HepG2 (cell line): ENCODE measurements at regions not wholly inside any gene's neighbourhood (a gene's known extent, or its start where the extent isn't known, plus 50 kb on each side); places are given as distances from the start of the nearest gene placed in this dataset.

Experiments used
- ATAC-seq: fragments of 200-7000 bp; cut with Tn5 transposase; 3 replicates; pipeline ENCODE4 v1.9.1; 2020; ENCODE audit warnings: mild to moderate bottlenecking, moderate library complexity
- BruUV-seq: library from RNA; stranded (reverse); fragments of 400-500 nt; replicated peaks from 2 replicates; lab custom pipeline; 2021; lab: Mats Ljungman, UMichigan
- CTCF ChIA-PET: fragments of 300-600 bp; formaldehyde crosslinking; extraction: SDS; loops from one replicate; lab custom pipeline; 2021; ENCODE audit warnings: low total read pairs, inconsistent platforms, low intra/inter-chr PET ratio; lab: Yijun Ruan, JAX
- POLR2A ChIA-PET: fragments of 350-600 bp; sonication (Branson Sonifier 250); formaldehyde crosslinking; loops from one replicate; lab custom pipeline; 2020; ENCODE audit warnings: antibody characterized with exemption, inconsistent platforms; lab: Yijun Ruan, JAX
- DNase-seq: peaks from one replicate; pipeline ENCODE4 v3.0.0-alpha.2; 2015; ENCODE audit warnings: low spot score
- FAIRE-seq: peaks from 3 replicates; lab custom pipeline; 2011; peaks lifted over from hg19 to GRCh38; lab: Jason Lieb, UNC
- H2AFZ ChIP-seq: one replicate; pipeline ENCODE4 v1.6.1; 2011; ENCODE audit warnings: low read length, inconsistent platforms
- H3K27ac ChIP-seq: fragments of 300-600 bp; 3 replicates; pipeline ENCODE4 v1.8.0; 2011; ENCODE audit warnings: mixed run types, mild to moderate bottlenecking, mixed read lengths, low read length, inconsistent platforms; ENCODE audit not compliant: insufficient read depth; ENCODE audit errors: extremely low read length
- H3K27me3 ChIP-seq, 2 experiments: fragments of 200-600 bp in 1 of 2; 2 replicates in 1 of 2; 3 replicates in 1 of 2; pipeline versions ENCODE4 v1.6.0 to v1.8.0; 2011; ENCODE audit warnings: low read length in 2 of 2, mild to moderate bottlenecking in 2 of 2, moderate library complexity in 2 of 2, inconsistent platforms in 1 of 2; ENCODE audit not compliant: insufficient read depth in 2 of 2, control insufficient read depth in 1 of 2
- H3K36me3 ChIP-seq, 2 experiments: fragments of 200-600 bp in 1 of 2; replicated peaks in 1 of 2; 2 replicates in 1 of 2; 3 replicates in 1 of 2; pipeline versions ENCODE4 v1.5.1 to v1.8.0; 2011; ENCODE audit warnings: low read length in 2 of 2, inconsistent platforms in 1 of 2; ENCODE audit not compliant: insufficient read depth in 2 of 2, control insufficient read depth in 1 of 2
- H3K4me1 ChIP-seq: 2 replicates; pipeline ENCODE4 v1.5.1; 2012; ENCODE audit warnings: low read length, inconsistent platforms; ENCODE audit not compliant: insufficient read depth
- H3K4me2 ChIP-seq: 2 replicates; pipeline ENCODE4 v1.6.0; 2011; ENCODE audit warnings: low read depth, low read length, inconsistent platforms
- H3K4me3 ChIP-seq, 3 experiments: fragments of 200-600 bp in 1 of 3; sonication (generic), shearing (Covaris generic) in 1 of 3; replicated peaks in 1 of 3; 2 replicates each; pipeline ENCODE4 v1.5.1; 2011 to 2016; ENCODE audit warnings: low read length in 3 of 3, inconsistent platforms in 2 of 3, low read depth in 2 of 3, mild to moderate bottlenecking in 2 of 3, control low read depth in 1 of 3, mixed read lengths in 1 of 3; ENCODE audit not compliant: insufficient read depth in 1 of 3
- H3K79me2 ChIP-seq: one replicate; pipeline ENCODE4 v1.6.1; 2011; ENCODE audit warnings: low read length, inconsistent platforms; ENCODE audit not compliant: insufficient read depth
- H3K9ac ChIP-seq: 2 replicates; pipeline ENCODE4 v1.6.0; 2011; ENCODE audit warnings: mild to moderate bottlenecking, low read depth, low read length, inconsistent platforms; ENCODE audit not compliant: insufficient read depth
- H3K9me3 ChIP-seq: 2 replicates; pipeline ENCODE4 v1.5.1; 2012; ENCODE audit warnings: mild to moderate bottlenecking, low read length
- H4K20me1 ChIP-seq: 2 replicates; pipeline ENCODE4 v1.6.0; 2011; ENCODE audit warnings: inconsistent platforms, mild to moderate bottlenecking, low read length, moderate library complexity; ENCODE audit not compliant: insufficient read depth
- DNMT1 ChIP-seq: sonication (generic); formaldehyde crosslinking; IDR thresholded peaks from 2 replicates; pipeline ENCODE4 v1.5.1; 2020; ENCODE audit warnings: mild to moderate bottlenecking, missing genetic modification reagents
- HMG20B ChIP-seq: conservative IDR thresholded peaks from 2 replicates; pipeline ENCODE4 v1.6.1; 2016; ENCODE audit warnings: missing genetic modification reagents, missing compliant biosample characterization
- POGK ChIP-seq: sonication (generic); formaldehyde crosslinking; conservative IDR thresholded peaks from 2 replicates; pipeline ENCODE4 v1.8.0; 2022; ENCODE audit warnings: mild to moderate bottlenecking, moderate library complexity, missing genetic modification reagents
- SRSF4 ChIP-seq: fragments of 200-400 bp; formaldehyde crosslinking; IDR thresholded peaks from one replicate; pipeline ENCODE4 v1.6.1; 2018; ENCODE audit warnings: mild to moderate bottlenecking, low read depth, low read length, moderate library complexity; ENCODE audit not compliant: poor library complexity, severe bottlenecking
- YEATS2 ChIP-seq: sonication (generic); formaldehyde crosslinking; IDR thresholded peaks from 2 replicates; pipeline ENCODE4 v1.4.0; 2020; ENCODE audit warnings: missing genetic modification reagents, borderline replicate concordance
- ZBTB33 ChIP-seq: sonication (generic); formaldehyde crosslinking; IDR thresholded peaks from 2 replicates; pipeline ENCODE4 v1.4.0; 2020; ENCODE audit warnings: missing genetic modification reagents
- ZNF138 ChIP-seq: sonication (generic); formaldehyde crosslinking; IDR thresholded peaks from 2 replicates; pipeline ENCODE4 v1.5.0; 2020; ENCODE audit warnings: mild to moderate bottlenecking, low read depth, missing genetic modification reagents
- ZNF292 ChIP-seq: sonication (generic); formaldehyde crosslinking; IDR thresholded peaks from 2 replicates; pipeline ENCODE4 v1.8.1; 2022; ENCODE audit warnings: mild to moderate bottlenecking, low read depth, missing genetic modification reagents, borderline replicate concordance
- ZNF30 ChIP-seq: sonication (generic); formaldehyde crosslinking; IDR thresholded peaks from 2 replicates; pipeline ENCODE4 v1.5.0; 2020; ENCODE audit warnings: mild to moderate bottlenecking, missing genetic modification reagents
- ZNF354B ChIP-seq: sonication (generic); formaldehyde crosslinking; IDR thresholded peaks from 2 replicates; pipeline ENCODE4 v1.8.0; 2022; ENCODE audit warnings: mild to moderate bottlenecking, missing genetic modification reagents
- ZNF510 ChIP-seq: sonication (generic); formaldehyde crosslinking; IDR thresholded peaks from 2 replicates; pipeline ENCODE4 v1.4.0; 2020; ENCODE audit warnings: low read depth, mild to moderate bottlenecking, missing genetic modification reagents
- ZNF672 ChIP-seq: sonication (generic); formaldehyde crosslinking; IDR thresholded peaks from 2 replicates; pipeline ENCODE4 v1.8.1; 2022; ENCODE audit warnings: missing genetic modification reagents
- ZNF800 ChIP-seq: sonication (generic); formaldehyde crosslinking; IDR thresholded peaks from 2 replicates; pipeline ENCODE4 v1.4.0; 2020; ENCODE audit warnings: missing genetic modification reagents
- ZSCAN5A ChIP-seq: sonication (generic); formaldehyde crosslinking; IDR thresholded peaks from 2 replicates; pipeline ENCODE4 v1.8.0; 2022; ENCODE audit warnings: mild to moderate bottlenecking, missing genetic modification reagents, borderline replicate concordance
- WGBS: methylation state at CpG from one replicate; pipeline ENCODE4 v1.1.6; 2017; ENCODE audit warnings: low lambda C conversion rate; 5-methylcytosine and 5-hydroxymethylcytosine counted together
- in situ Hi-C: cut with HindIII; loops from 2 replicates; pipeline ENCODE4 v1.10.0; 2017; ENCODE audit warnings: low pct_unique_long_range_greater_than_20kb; ENCODE audit not compliant: extremely low pct_ligation_motif_present
- intact Hi-C: fragments of 100-400 bp; cut with micrococcal nuclease; formaldehyde crosslinking; loops from one replicate; pipeline ENCODE4 v1.10.0; 2022; ENCODE audit not compliant: unreplicated experiment
- TF ChIP-seq, protein P1 (sequence below): IDR thresholded peaks from 2 replicates; pipeline ENCODE4 v1.6.1; 2018; ENCODE audit warnings: missing genetic modification reagents

- intact Hi-C loops (loop anchor here (2.0 kb wide), 1 partner anchor 77 kb away; no protein-coding TSS in a partner anchor), in situ Hi-C loops (no loop called here)
- ChIA-PET POLR2A (no interaction called here), CTCF (no interaction called here)
- Histone ChIP-seq H2AFZ (no peak overlapping the region), H3K36me3 (peaks cover 0 to 1% of the 10 kb centered on the region in 2 experiments; a peak in 1 of 5 replicates), H3K27ac (no peak overlapping the region), H3K27me3 (no peaks in the 10 kb centered on the region), H3K9me3 (no peaks in the 10 kb centered on the region), H3K9ac (no peak overlapping the region), H4K20me1 (peaks cover 98% of the 10 kb centered on the region), H3K79me2 (peaks cover 100% of the 10 kb centered on the region), H3K4me3 (no peak overlapping the region), H3K4me1 (peaks cover 25% of the 10 kb centered on the region), H3K4me2 (no peak overlapping the region)
- 95% methylated on average over 4 of the region's 4 CpGs for WGBS
- BruUV-seq = no TSS peak
- FAIRE-seq = no peak
- no peak for DNase-seq
- no peak for ATAC-seq
- no peak for TF ChIP-seq ZSCAN5A (CRISPR knock-in tag)
- no peak for TF ChIP-seq ZNF510 (CRISPR knock-in tag)
- TF ChIP-seq SRSF4 = no peak
- TF ChIP-seq ZBTB33 (CRISPR knock-in tag) = no peak
- TF ChIP-seq ZNF292 (CRISPR knock-in tag) = no peak
- TF ChIP-seq ZNF30 (CRISPR knock-in tag) = no peak
- TF ChIP-seq POGK (CRISPR knock-in tag) = no peak
- no peak for TF ChIP-seq ZNF672 (CRISPR knock-in tag)
- TF ChIP-seq ZNF800 (CRISPR knock-in tag) = no peak
- TF ChIP-seq HMG20B (CRISPR knock-in tag) = no peak
- no peak for TF ChIP-seq ZNF138 (CRISPR knock-in tag)
- TF ChIP-seq, protein P1, sequence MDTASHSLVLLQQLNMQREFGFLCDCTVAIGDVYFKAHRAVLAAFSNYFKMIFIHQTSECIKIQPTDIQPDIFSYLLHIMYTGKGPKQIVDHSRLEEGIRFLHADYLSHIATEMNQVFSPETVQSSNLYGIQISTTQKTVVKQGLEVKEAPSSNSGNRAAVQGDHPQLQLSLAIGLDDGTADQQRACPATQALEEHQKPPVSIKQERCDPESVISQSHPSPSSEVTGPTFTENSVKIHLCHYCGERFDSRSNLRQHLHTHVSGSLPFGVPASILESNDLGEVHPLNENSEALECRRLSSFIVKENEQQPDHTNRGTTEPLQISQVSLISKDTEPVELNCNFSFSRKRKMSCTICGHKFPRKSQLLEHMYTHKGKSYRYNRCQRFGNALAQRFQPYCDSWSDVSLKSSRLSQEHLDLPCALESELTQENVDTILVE (CRISPR knock-in tag) = no peak
- TF ChIP-seq ZNF354B (CRISPR knock-in tag) = no peak
- TF ChIP-seq DNMT1 (CRISPR knock-in tag) = no peak
- TF ChIP-seq YEATS2 (CRISPR knock-in tag) = no peak
Measured at GRCh38 chr3:72388117-72388516, 460.1 kb downstream of the SHQ1 start.
